ENCODE measurements at regions not wholly inside any gene's neighbourhood (a gene's known extent, or its start where the extent isn't known, plus 50 kb on each side); places are given as distances from the start of the nearest gene placed in this dataset.
A peak's percentile ranks its signal among the peaks of the same experiment; 100 is the strongest.

- Histone ChIP-seq H3K27me3 (ENCODE audit: control insufficient read depth in 1 of 2, insufficient read depth in 2 of 2, low read length in 2 of 2) (no peaks in the 10 kb centered on the region), H3K9me3 (ENCODE audit: control insufficient read depth in 2 of 2, low read length in 2 of 2) (no peaks in the 10 kb centered on the region), H3K27ac (ENCODE audit: low read length) (no peak overlapping the region), H3K36me3 (ENCODE audit: control insufficient read depth in 2 of 2, insufficient read depth in 2 of 2, low read length in 2 of 2) (no peaks in the 10 kb centered on the region), H3K4me1 (ENCODE audit: control insufficient read depth, insufficient read depth, low read length) (no peaks in the 10 kb centered on the region), H3K4me3 (ENCODE audit: low read length in 2 of 2) (no peak overlapping the region), H3K9ac (ENCODE audit: low read length in 2 of 2) (no peak overlapping the region)
Observed at GRCh38 chr2:196551014-196551413, 88.5 kb upstream of the CCDC150 start.

DNA sequence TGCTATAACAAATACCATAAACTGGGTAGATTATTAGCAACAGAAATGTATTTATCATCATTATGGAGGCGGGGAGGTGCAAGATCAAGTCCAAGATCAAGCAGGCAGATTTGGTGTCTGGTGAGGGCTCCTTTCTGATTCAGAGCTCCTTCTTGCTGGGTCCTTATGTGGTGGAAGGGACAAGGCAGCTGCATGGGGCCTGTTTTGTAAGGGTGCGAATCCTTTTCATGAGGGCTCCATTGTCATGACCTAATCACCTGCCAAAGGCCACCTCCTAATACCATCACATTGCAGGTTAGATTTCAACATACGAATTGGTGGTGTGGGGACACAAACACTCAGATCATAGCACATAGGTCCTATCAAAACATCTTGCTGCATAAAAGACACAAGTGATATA, 84.4 kb upstream of the CCDC150 start:
- H3K9ac ChIP-seq (ENCODE audit: low read length in 2 of 2): no peak overlapping the region
- no peaks in the 10 kb centered on the region for H3K4me1 ChIP-seq (ENCODE audit: control insufficient read depth, insufficient read depth, low read length)
- no peak overlapping the region for H3K27ac ChIP-seq (ENCODE audit: low read length)
- H3K36me3 ChIP-seq (ENCODE audit: control insufficient read depth in 2 of 2, insufficient read depth in 2 of 2, low read length in 2 of 2): no peaks in the 10 kb centered on the region
- H3K27me3 ChIP-seq (ENCODE audit: control insufficient read depth in 1 of 2, insufficient read depth in 2 of 2, low read length in 2 of 2): no peaks in the 10 kb centered on the region
- no peak overlapping the region for H3K4me3 ChIP-seq (ENCODE audit: low read length in 2 of 2)
- H3K9me3 ChIP-seq (ENCODE audit: control insufficient read depth in 2 of 2, low read length in 2 of 2): no peaks in the 10 kb centered on the region

- H3K4me3 ChIP-seq (ENCODE audit: low read length in 2 of 2): no peak overlapping the region
- H3K27ac ChIP-seq (ENCODE audit: low read length): no peak overlapping the region
- no peaks in the 10 kb centered on the region for H3K27me3 ChIP-seq (ENCODE audit: control insufficient read depth in 1 of 2, insufficient read depth in 2 of 2, low read length in 2 of 2)
- no peaks in the 10 kb centered on the region for H3K4me1 ChIP-seq (ENCODE audit: control insufficient read depth, insufficient read depth, low read length)
- H3K9me3 ChIP-seq (ENCODE audit: control insufficient read depth in 2 of 2, low read length in 2 of 2): no peaks in the 10 kb centered on the region
- H3K9ac ChIP-seq (ENCODE audit: low read length in 2 of 2): no peak overlapping the region
- H3K36me3 ChIP-seq (ENCODE audit: control insufficient read depth in 2 of 2, insufficient read depth in 2 of 2, low read length in 2 of 2): no peaks in the 10 kb centered on the region
Observed at GRCh38 chr2:196555726-196556125, 83.8 kb upstream of the CCDC150 start.

GRCh38 chr2:196558497-196558896, 81.0 kb upstream of the CCDC150 start:
- Histone ChIP-seq H3K4me1 (ENCODE audit: control insufficient read depth, insufficient read depth, low read length) (no peaks in the 10 kb centered on the region), H3K36me3 (ENCODE audit: control insufficient read depth in 2 of 2, insufficient read depth in 2 of 2, low read length in 2 of 2) (no peaks in the 10 kb centered on the region), H3K27ac (ENCODE audit: low read length) (no peak overlapping the region)

DNA sequence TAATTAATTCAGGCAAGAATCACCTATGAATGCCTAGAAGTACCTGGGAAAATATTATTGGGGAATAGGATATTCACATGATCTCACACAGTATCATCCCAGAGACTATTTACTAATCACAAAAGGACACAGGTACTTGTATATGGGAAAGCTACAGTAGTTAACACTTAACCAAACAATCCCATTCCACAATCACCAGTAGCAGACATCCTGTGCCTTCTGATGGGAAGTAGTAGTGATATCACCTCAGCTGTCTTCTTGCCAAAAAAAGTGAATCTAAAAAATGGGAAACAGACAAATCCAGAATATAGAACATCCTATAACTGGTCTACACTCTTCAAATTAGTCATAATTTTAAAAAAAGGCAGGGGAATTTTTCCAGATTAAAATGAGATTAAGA, 75.6 kb upstream of the CCDC150 start:
- H3K36me3 ChIP-seq (ENCODE audit: control insufficient read depth in 2 of 2, insufficient read depth in 2 of 2, low read length in 2 of 2): no peaks in the 10 kb centered on the region
- H3K27ac ChIP-seq (ENCODE audit: low read length): no peak overlapping the region
- H3K9me3 ChIP-seq (ENCODE audit: control insufficient read depth in 2 of 2, low read length in 2 of 2): peaks cover 0 to 2% of the 10 kb centered on the region in 2 donors
- no peaks in the 10 kb centered on the region for H3K27me3 ChIP-seq (ENCODE audit: control insufficient read depth in 1 of 2, insufficient read depth in 2 of 2, low read length in 2 of 2)
- H3K4me1 ChIP-seq (ENCODE audit: control insufficient read depth, insufficient read depth, low read length): no peaks in the 10 kb centered on the region
- no peak overlapping the region for H3K9ac ChIP-seq (ENCODE audit: low read length in 2 of 2)
- no peak overlapping the region for H3K4me3 ChIP-seq (ENCODE audit: low read length in 2 of 2)

More at GRCh38 chr2:196558497-196558896, 81.0 kb upstream of the CCDC150 start:
- Histone ChIP-seq H3K9me3 (ENCODE audit: control insufficient read depth in 2 of 2, low read length in 2 of 2) (peaks cover 0 to 2% of the 10 kb centered on the region in 2 donors), H3K27me3 (ENCODE audit: control insufficient read depth in 1 of 2, insufficient read depth in 2 of 2, low read length in 2 of 2) (no peaks in the 10 kb centered on the region), H3K9ac (ENCODE audit: low read length in 2 of 2) (no peak overlapping the region), H3K4me3 (ENCODE audit: low read length in 2 of 2) (no peak overlapping the region)

GRCh38 chr2:196565106-196565765, 74.3 kb upstream of the CCDC150 start:
- H3K27ac ChIP-seq (ENCODE audit: low read length): no peak overlapping the region
- no peak overlapping the region for H3K9ac ChIP-seq (ENCODE audit: low read length in 2 of 2)
- H3K27me3 ChIP-seq (ENCODE audit: control insufficient read depth in 1 of 2, insufficient read depth in 2 of 2, low read length in 2 of 2): no peaks in the 10 kb centered on the region
- no peaks in the 10 kb centered on the region for H3K36me3 ChIP-seq (ENCODE audit: control insufficient read depth in 2 of 2, insufficient read depth in 2 of 2, low read length in 2 of 2)
- peaks cover 0 to 4% of the 10 kb centered on the region in 2 donors for H3K9me3 ChIP-seq (ENCODE audit: control insufficient read depth in 2 of 2, low read length in 2 of 2)
- H3K4me3 ChIP-seq (ENCODE audit: low read length in 2 of 2): no peak overlapping the region
- H3K4me1 ChIP-seq (ENCODE audit: control insufficient read depth, insufficient read depth, low read length): no peaks in the 10 kb centered on the region

DNA sequence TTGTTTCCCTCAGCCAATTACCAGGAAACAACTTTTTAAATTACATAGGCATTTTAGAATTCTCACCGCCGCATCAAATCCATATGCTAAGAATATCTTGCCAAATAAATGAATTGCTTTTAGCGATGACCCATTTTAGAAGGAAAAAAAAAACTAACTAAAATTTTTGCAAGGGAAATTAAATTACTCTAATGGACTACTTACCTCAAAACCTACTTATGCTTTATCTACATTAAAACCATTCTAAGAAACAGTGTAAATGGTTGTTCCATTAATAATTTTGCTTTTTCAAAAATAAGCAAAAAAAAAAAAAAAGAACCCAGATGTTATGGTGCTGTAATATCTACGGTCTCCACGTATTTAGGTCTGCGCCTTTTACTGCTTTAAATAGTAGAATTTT, 73.5 kb upstream of the CCDC150 start:
- Histone ChIP-seq H3K9me3 (ENCODE audit: control insufficient read depth in 2 of 2, low read length in 2 of 2) (peaks cover 0 to 4% of the 10 kb centered on the region in 2 donors), H3K4me3 (ENCODE audit: low read length in 2 of 2) (no peak overlapping the region), H3K27ac (ENCODE audit: low read length) (no peak overlapping the region)

GRCh38 chr2:196566961-196567666, 72.4 kb upstream of the CCDC150 start:
- Histone ChIP-seq H3K36me3 (ENCODE audit: control insufficient read depth in 2 of 2, insufficient read depth in 2 of 2, low read length in 2 of 2) (no peaks in the 10 kb centered on the region), H3K4me1 (ENCODE audit: control insufficient read depth, insufficient read depth, low read length) (no peaks in the 10 kb centered on the region), H3K4me3 (ENCODE audit: low read length in 2 of 2) (peak overlapping the region in 1 of 2 donors; percentile 36), H3K27me3 (ENCODE audit: control insufficient read depth in 1 of 2, insufficient read depth in 2 of 2, low read length in 2 of 2) (no peaks in the 10 kb centered on the region), H3K9ac (ENCODE audit: low read length in 2 of 2) (no peak overlapping the region), H3K9me3 (ENCODE audit: control insufficient read depth in 2 of 2, low read length in 2 of 2) (peaks cover 0 to 2% of the 10 kb centered on the region in 2 donors), H3K27ac (ENCODE audit: low read length) (no peak overlapping the region)

More for the DNA sequence above, 73.5 kb upstream of the CCDC150 start:
- H3K9ac ChIP-seq (ENCODE audit: low read length in 2 of 2): no peak overlapping the region
- no peaks in the 10 kb centered on the region for H3K36me3 ChIP-seq (ENCODE audit: control insufficient read depth in 2 of 2, insufficient read depth in 2 of 2, low read length in 2 of 2)
- no peaks in the 10 kb centered on the region for H3K4me1 ChIP-seq (ENCODE audit: control insufficient read depth, insufficient read depth, low read length)
- no peaks in the 10 kb centered on the region for H3K27me3 ChIP-seq (ENCODE audit: control insufficient read depth in 1 of 2, insufficient read depth in 2 of 2, low read length in 2 of 2)

DNA sequence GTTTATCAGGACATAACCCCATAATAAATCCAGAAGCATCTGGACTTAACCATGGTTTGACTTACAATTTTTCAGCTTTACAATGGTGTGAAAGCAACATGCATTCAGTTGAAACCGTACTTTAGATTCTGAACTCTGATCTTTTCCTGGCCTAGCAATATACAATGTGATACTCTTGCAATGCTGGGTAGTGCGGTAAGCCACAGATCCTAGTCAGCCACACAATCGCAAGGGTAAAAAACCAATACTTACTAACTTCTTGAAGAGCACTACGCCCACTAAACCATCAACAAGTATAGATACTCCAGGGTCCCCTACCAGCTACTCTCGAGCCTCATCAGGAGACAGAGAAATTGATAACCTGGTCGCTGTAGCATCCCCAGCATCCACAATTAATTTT, 71.0 kb upstream of the CCDC150 start:
- no peaks in the 10 kb centered on the region for H3K4me1 ChIP-seq (ENCODE audit: control insufficient read depth, insufficient read depth, low read length)
- peaks cover 0 to 2% of the 10 kb centered on the region in 2 donors for H3K9me3 ChIP-seq (ENCODE audit: control insufficient read depth in 2 of 2, low read length in 2 of 2)
- no peaks in the 10 kb centered on the region for H3K27me3 ChIP-seq (ENCODE audit: control insufficient read depth in 1 of 2, insufficient read depth in 2 of 2, low read length in 2 of 2)
- no peak overlapping the region for H3K4me3 ChIP-seq (ENCODE audit: low read length in 2 of 2)
- H3K36me3 ChIP-seq (ENCODE audit: control insufficient read depth in 2 of 2, insufficient read depth in 2 of 2, low read length in 2 of 2): no peaks in the 10 kb centered on the region
- H3K27ac ChIP-seq (ENCODE audit: low read length): no peak overlapping the region
- no peak overlapping the region for H3K9ac ChIP-seq (ENCODE audit: low read length in 2 of 2)

DNA sequence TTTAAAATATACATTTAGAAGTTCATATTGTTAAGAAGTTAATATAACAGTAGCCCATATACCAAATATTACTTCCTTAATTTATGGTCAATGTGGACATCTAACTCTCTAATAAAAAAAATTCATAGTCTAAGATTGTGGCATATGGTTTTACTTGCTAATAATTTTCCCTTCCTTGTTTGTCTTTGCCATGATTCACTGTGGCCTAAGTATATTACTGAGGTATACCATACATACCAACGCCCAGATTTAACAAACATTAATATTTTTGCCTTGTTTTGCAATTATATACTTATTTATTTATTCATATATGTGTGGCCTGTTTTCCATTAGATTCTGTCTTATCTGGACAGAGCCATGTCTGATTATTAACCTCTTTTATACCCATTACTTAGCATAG, 54.6 kb upstream of the CCDC150 start:
- no peak overlapping the region for H3K4me3 ChIP-seq (ENCODE audit: low read length in 2 of 2)
- no peaks in the 10 kb centered on the region for H3K36me3 ChIP-seq (ENCODE audit: control insufficient read depth in 2 of 2, insufficient read depth in 2 of 2, low read length in 2 of 2)
- H3K27ac ChIP-seq (ENCODE audit: low read length): no peak overlapping the region

DNA sequence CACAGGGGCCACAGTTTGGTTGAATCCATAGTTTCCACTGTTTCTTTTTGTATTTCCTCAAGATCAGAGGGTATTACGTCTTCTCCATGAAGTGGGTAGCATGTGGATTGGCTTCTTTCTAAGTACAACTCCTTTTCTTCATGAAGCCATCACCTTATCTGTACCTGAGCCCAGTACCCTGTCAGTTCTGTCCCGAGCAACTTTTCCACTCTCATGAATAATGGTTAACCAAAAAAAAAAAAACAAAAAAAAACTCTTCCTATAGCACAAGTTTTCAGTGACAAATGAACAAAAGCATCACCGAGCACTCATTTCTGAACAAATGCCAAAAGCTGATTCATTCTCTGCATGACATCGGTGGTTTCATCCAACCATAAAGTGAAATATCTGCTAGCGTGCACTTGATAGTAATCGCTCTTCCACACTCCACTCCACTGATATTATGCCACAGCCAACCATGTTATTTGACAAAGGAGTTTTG, 53.0 kb upstream of the CCDC150 start:
- Histone ChIP-seq H3K4me1 (ENCODE audit: control insufficient read depth, insufficient read depth, low read length) (no peaks in the 10 kb centered on the region), H3K9ac (ENCODE audit: low read length in 2 of 2) (no peak overlapping the region), H3K27ac (ENCODE audit: low read length) (no peak overlapping the region), H3K36me3 (ENCODE audit: control insufficient read depth in 2 of 2, insufficient read depth in 2 of 2, low read length in 2 of 2) (no peaks in the 10 kb centered on the region), H3K9me3 (ENCODE audit: control insufficient read depth in 2 of 2, low read length in 2 of 2) (no peaks in the 10 kb centered on the region), H3K27me3 (ENCODE audit: control insufficient read depth in 1 of 2, insufficient read depth in 2 of 2, low read length in 2 of 2) (peaks cover 8% of the 10 kb centered on the region in 2 donors), H3K4me3 (ENCODE audit: low read length in 2 of 2) (no peak overlapping the region)

More for the DNA sequence above, 54.6 kb upstream of the CCDC150 start:
- Histone ChIP-seq H3K9me3 (ENCODE audit: control insufficient read depth in 2 of 2, low read length in 2 of 2) (no peaks in the 10 kb centered on the region), H3K27me3 (ENCODE audit: control insufficient read depth in 1 of 2, insufficient read depth in 2 of 2, low read length in 2 of 2) (peaks cover 4% of the 10 kb centered on the region in 2 donors), H3K4me1 (ENCODE audit: control insufficient read depth, insufficient read depth, low read length) (no peaks in the 10 kb centered on the region), H3K9ac (ENCODE audit: low read length in 2 of 2) (no peak overlapping the region)

Measured in stomach smooth muscle (tissue), 2 donors.